CD4-positive, alpha-beta T cell treated with Interleukin-21 for 1 hour (primary cell): ENCODE measurements at regions not wholly inside any gene's neighbourhood (a gene's known extent, or its start where the extent isn't known, plus 50 kb on each side); places are given as distances from the start of the nearest gene placed in this dataset.
"Not testable (repeated sequence)": the region's sequence is repeated elsewhere in the genome, so short reads cannot be mapped to it uniquely, and the experiment has no call there.

Source experiments
- DNase-seq: peaks from one replicate; pipeline ENCODE4 v3.0.0-alpha.2; 2020

GRCh38 chr3:118244761-118245160 lies 789.9 kb downstream of the IGSF11 start:
- no peak for DNase-seq

DNA sequence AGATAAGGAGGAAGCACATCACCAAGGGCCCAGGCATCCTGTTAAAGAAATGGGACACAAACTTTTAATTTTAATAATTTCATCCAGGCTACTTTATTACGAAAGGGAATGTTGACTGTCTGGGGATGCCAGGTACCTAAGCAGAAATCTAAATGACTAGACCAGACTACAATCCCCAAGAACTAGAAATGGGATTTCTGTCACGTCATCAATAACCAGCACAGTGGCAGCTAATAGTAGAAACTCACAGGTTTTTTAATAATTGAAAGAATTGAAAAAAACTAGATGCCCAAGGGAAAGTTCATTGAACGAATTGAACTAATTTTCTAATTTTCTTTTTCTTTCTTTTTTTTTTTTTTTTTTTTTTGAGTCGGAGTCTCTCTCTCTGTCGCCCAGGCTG lies 789.3 kb downstream of the IGSF11 start:
- no peak for DNase-seq

GRCh38 chr3:118258850-118259249 lies 775.8 kb downstream of the IGSF11 start:
- DNase-seq = not testable (repeated sequence)

GRCh38 chr3:118262800-118263402 lies 771.7 kb downstream of the IGSF11 start:
- DNase-seq = no peak

DNA sequence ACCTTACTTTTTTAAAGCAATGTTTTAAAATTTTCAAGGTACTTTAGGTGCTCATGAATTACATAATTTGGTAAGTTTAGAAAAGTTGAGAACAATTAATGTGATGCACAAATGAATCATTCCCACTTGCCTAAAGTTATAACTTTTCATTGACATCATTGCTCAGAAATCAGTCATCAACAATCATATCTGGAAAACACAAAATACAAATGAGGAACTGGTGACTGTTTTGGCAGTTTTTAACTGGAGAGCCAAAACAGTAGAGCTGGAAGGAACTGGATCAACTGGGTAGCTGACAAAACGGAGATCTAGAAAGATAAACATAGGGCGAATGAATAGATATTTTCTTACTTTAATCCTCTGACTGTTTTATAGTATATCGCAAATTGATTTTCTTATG lies 767.1 kb downstream of the IGSF11 start:
- DNase-seq = no peak

- no peak for DNase-seq
Measured at GRCh38 chr3:118269537-118270125, 765.0 kb downstream of the IGSF11 start.

DNA sequence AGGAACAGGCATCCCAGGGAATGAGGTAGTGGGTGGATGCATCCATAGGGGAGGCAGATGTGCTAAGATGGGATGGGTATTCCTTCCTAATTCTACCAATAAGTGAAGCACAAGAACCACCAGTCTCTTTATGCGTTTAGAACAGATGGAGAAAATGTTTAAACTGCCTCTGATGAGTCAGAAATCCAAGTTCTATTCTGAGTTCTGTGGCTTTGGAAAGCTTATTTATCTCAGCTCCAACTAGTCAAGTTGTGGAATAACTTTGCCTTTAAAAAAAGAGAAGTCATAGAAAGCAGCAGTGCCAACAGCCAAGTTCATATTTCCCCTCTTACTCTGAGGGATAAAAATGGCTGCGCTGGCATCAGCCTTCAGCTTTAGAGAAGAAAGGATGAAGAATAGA lies 761.7 kb downstream of the IGSF11 start:
- DNase-seq = no peak

DNA sequence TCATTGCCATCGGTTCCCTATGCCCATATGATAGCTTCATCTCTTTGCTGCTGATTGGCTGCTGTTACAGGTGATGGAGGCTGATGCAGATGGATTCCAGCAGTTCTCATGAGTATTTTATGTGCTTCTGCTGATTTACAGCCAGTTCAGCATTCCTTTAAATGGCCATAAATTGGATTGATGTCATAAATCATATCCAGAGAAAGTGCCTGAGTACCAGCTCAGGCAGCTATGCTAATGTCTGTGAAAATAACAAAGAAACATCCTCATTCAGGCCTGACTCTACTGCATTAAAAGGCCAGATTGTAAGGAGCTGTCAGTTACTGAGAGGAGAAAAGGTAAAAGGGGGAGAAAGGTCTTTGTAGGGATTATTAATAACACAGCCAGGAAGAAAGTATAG lies 756.8 kb downstream of the IGSF11 start:
- DNase-seq = no peak

DNA sequence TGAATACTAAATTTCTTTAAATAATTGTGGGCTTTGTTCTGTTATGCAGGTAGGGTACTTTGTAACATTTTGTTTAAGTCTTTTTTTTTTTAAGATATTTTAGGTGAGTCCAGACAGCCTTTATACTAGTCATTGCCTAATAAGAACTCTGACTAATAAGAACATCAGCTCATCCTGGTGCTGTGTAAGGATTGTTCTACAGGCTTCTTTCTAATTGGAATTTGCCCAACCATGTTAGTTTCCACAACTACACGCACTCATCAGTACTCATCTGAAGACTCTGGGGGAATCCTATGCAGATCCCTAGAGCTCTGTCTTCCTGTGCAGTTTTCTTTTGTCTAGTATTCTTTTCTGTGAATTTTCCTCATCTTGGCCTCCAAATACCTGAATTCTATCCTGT lies 741.8 kb downstream of the IGSF11 start:
- DNase-seq = no peak

DNA sequence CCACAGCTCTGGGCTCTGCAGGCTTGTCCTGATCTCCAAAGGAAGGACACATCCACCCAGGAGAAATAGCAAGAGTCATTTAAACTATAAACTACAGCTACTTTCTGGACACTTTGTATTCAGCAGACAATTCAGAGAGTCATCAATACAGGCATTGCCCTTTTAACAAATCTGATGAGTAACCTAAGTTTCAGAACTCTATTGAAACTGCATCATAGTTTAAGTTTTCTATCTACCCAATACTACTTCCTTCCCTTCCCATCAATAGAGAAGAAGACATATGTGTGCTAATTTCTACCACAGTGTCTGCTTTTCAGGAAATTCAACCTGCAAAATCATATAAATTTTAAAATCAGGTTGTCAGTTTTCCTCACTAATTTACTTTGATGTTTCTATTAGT lies 736.5 kb downstream of the IGSF11 start:
- no peak for DNase-seq

DNA sequence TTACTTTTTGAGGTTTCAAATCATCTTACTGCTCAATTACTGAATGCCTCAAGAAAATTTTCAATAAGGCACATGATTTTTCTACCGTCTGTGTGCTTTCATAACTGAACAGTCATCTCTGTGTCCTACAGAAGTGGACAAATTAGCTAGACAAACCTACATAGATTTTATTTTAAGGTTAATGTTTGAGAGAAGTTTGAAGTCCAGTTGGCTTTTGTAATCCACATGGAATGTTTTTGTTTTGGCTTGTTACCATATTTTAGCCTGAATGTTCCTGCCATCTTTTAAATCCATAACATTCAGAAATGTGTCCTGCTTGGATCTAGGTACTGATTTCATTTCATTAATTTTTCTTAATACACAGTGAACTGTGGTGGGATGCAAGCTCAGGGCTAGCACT lies 730.1 kb downstream of the IGSF11 start:
- no peak for DNase-seq

DNA sequence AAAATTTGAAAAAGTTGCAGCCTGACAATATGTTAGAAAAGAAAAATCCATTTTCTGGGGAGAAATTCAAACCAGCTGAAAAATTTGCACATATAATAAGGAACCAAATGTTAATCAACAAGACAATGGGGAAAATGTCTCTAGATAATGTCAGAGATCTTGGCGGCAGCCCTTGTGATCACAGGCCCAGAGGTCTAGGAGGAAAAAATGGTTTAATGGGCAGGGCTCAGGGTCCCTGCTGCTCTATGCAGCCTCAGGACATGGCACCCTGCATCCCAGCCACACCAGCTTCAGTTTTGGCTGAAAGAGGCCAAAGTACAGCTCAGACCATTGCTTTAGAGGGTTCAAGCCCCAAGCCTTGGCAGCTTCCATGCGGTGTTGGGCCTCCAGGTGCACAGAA lies 701.9 kb downstream of the IGSF11 start:
- DNase-seq = no peak

- DNase-seq = no peak
Measured at GRCh38 chr3:118337649-118338048, 697.0 kb downstream of the IGSF11 start.

- DNase-seq = no peak
Measured at GRCh38 chr3:118347396-118348168, 687.1 kb downstream of the IGSF11 start.

DNA sequence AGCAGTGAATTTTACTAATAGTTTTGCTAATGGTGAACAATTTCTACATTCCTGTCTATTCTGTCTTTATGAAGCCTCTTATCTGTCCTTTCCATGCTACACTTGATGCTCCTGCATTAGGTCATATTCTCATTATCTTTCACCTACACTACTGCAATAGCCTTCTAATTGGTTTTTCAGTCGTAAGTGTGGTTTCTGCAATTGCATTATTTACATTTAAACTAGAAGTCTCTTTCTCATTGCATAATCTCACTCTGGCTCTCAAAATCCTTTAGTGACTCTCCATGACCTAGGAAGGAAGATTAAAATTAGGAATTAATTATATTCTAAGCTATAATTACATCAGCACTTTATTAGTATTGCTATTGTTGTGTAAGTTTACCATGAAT lies 686.5 kb downstream of the IGSF11 start:
- DNase-seq = no peak

GRCh38 chr3:118354556-118354955 lies 680.1 kb downstream of the IGSF11 start:
- no peak for DNase-seq

- DNase-seq = no peak
Measured at GRCh38 chr3:118369892-118370491, 664.7 kb downstream of the IGSF11 start.

GRCh38 chr3:118380576-118380975 lies 654.1 kb downstream of the IGSF11 start:
- no peak for DNase-seq

GRCh38 chr3:118396491-118396890 lies 638.2 kb downstream of the IGSF11 start:
- DNase-seq = no peak

- no peak for DNase-seq
Measured at GRCh38 chr3:118400086-118400485, 634.6 kb downstream of the IGSF11 start.

- no peak for DNase-seq
Measured at GRCh38 chr3:118400886-118401285, 633.8 kb downstream of the IGSF11 start.

DNA sequence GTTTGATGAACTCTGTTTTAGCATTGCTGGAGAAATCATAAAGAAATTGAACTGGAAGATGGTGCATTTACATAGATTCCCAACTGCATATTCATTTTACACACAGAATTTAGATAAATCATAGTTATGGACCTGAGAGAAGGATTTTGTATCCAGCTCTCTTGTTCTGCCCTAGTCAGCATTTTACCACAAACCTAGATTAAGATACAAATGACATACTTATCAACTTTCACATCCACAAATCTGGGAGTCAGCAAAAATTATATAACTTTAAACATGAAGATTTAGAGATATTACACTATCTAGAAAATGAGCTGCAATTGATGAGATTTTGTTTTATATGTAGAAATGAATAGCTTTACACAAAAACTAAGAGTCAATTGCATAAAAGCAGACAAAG lies 632.8 kb downstream of the IGSF11 start:
- no peak for DNase-seq

- DNase-seq = no peak
Measured at GRCh38 chr3:118402971-118403370, 631.7 kb downstream of the IGSF11 start.

DNA sequence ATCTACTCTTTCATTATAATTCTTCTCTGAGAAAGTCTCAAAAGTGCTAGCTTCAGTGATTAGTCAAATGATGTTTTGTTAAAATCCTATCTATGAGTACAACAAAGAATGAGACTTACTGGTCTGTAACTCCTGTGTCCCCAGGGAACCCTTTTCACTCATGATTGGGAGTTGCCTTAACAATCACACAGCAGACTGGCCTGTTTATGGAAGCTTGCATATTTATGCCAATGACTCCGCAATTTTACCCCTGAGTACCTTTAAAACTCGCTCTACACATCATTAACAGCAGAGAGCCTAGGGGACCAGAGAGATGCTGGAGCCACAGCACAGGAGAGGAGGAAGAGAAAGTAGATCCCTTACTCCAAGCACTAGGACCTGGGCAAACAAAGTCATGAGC lies 628.1 kb downstream of the IGSF11 start:
- no peak for DNase-seq
